Activated T-cell treated with anti-CD3 and anti-CD28 coated beads, Interleukin-2, amount 50 U/mL, for 24 hours (primary cell): ENCODE measurements at regions not wholly inside any gene's neighbourhood (a gene's known extent, or its start where the extent isn't known, plus 50 kb on each side); places are given as distances from the start of the nearest gene placed in this dataset.

Experiments used
- DNase-seq: peaks from one replicate; pipeline ENCODE4 v3.0.0-alpha.2; 2020
- H3K27ac Mint-ChIP-seq: 2 replicates; pipeline ENCODE4 v1.8.0; 2020; ENCODE audit warnings: mild to moderate bottlenecking, mixed read lengths
- H3K27me3 Mint-ChIP-seq: 2 replicates; pipeline ENCODE4 v1.8.0; 2020; ENCODE audit warnings: mixed read lengths
- H3K36me3 Mint-ChIP-seq: 2 replicates; pipeline ENCODE4 v1.8.0; 2020; ENCODE audit warnings: low read depth, mixed read lengths
- H3K4me1 Mint-ChIP-seq: 2 replicates; pipeline ENCODE4 v1.8.0; 2020; ENCODE audit warnings: low read depth, mixed read lengths
- H3K4me3 Mint-ChIP-seq: 2 replicates; pipeline ENCODE4 v1.8.0; 2020; ENCODE audit warnings: mild to moderate bottlenecking, moderate library complexity, mixed read lengths
- H3K9me3 Mint-ChIP-seq: 2 replicates; pipeline ENCODE4 v1.8.0; 2020; ENCODE audit warnings: mixed read lengths

- peaks cover 11% of the 10 kb centered on the region for H3K9me3 Mint-ChIP-seq
- no peaks in the 10 kb centered on the region for H3K27me3 Mint-ChIP-seq
- no peak overlapping the region for H3K27ac Mint-ChIP-seq
- H3K4me1 Mint-ChIP-seq = no peaks in the 10 kb centered on the region
- no peak overlapping the region for H3K4me3 Mint-ChIP-seq
- no peak for DNase-seq
- no peaks in the 10 kb centered on the region for H3K36me3 Mint-ChIP-seq
Observed at GRCh38 chr12:114986849-114987248, 302.9 kb upstream of the TBX3 start.

GRCh38 chr12:114986178-114986714 is 302.3 kb upstream of the TBX3 start:
- Mint-ChIP-seq H3K4me3 (no peak overlapping the region), H3K36me3 (no peaks in the 10 kb centered on the region)

GRCh38 chr12:114984634-114985061 is 300.7 kb upstream of the TBX3 start:
- H3K27ac Mint-ChIP-seq = no peak overlapping the region
- peaks cover 16% of the 10 kb centered on the region for H3K9me3 Mint-ChIP-seq
- no peak for DNase-seq
- H3K4me1 Mint-ChIP-seq = no peaks in the 10 kb centered on the region
- no peak overlapping the region for H3K4me3 Mint-ChIP-seq
- no peaks in the 10 kb centered on the region for H3K36me3 Mint-ChIP-seq
- no peaks in the 10 kb centered on the region for H3K27me3 Mint-ChIP-seq

More at GRCh38 chr12:114986178-114986714, 302.3 kb upstream of the TBX3 start:
- no peak for DNase-seq
- no peaks in the 10 kb centered on the region for H3K4me1 Mint-ChIP-seq
- no peak overlapping the region for H3K27ac Mint-ChIP-seq
- no peaks in the 10 kb centered on the region for H3K27me3 Mint-ChIP-seq
- peaks cover 13% of the 10 kb centered on the region for H3K9me3 Mint-ChIP-seq

- Mint-ChIP-seq H3K4me3 (no peak overlapping the region), H3K27ac (no peak overlapping the region), H3K27me3 (no peaks in the 10 kb centered on the region), H3K4me1 (no peaks in the 10 kb centered on the region), H3K36me3 (no peaks in the 10 kb centered on the region), H3K9me3 (peaks cover 15% of the 10 kb centered on the region)
- no peak for DNase-seq
Observed at GRCh38 chr12:114982760-114983159, 298.8 kb upstream of the TBX3 start.

- no peak overlapping the region for H3K27ac Mint-ChIP-seq
- H3K36me3 Mint-ChIP-seq = no peaks in the 10 kb centered on the region
- peaks cover 15% of the 10 kb centered on the region for H3K9me3 Mint-ChIP-seq
- no peak for DNase-seq
- H3K4me3 Mint-ChIP-seq = no peak overlapping the region
- no peaks in the 10 kb centered on the region for H3K4me1 Mint-ChIP-seq
- no peaks in the 10 kb centered on the region for H3K27me3 Mint-ChIP-seq
Observed at GRCh38 chr12:114981036-114981435, 297.1 kb upstream of the TBX3 start.

- DNase-seq = no peak
- H3K36me3 Mint-ChIP-seq = no peaks in the 10 kb centered on the region
- no peak overlapping the region for H3K27ac Mint-ChIP-seq
- H3K4me3 Mint-ChIP-seq = no peak overlapping the region
- H3K27me3 Mint-ChIP-seq = no peaks in the 10 kb centered on the region
- H3K9me3 Mint-ChIP-seq = peaks cover 12% of the 10 kb centered on the region
- H3K4me1 Mint-ChIP-seq = no peaks in the 10 kb centered on the region
Observed at GRCh38 chr12:114976959-114977358, 293.0 kb upstream of the TBX3 start.

GRCh38 chr12:114976372-114976771 is 292.4 kb upstream of the TBX3 start:
- no peaks in the 10 kb centered on the region for H3K36me3 Mint-ChIP-seq
- peaks cover 11% of the 10 kb centered on the region for H3K9me3 Mint-ChIP-seq
- H3K4me3 Mint-ChIP-seq = no peak overlapping the region
- H3K4me1 Mint-ChIP-seq = no peaks in the 10 kb centered on the region
- H3K27me3 Mint-ChIP-seq = no peaks in the 10 kb centered on the region
- H3K27ac Mint-ChIP-seq = no peak overlapping the region
- DNase-seq = no peak

- H3K9me3 Mint-ChIP-seq = peaks cover 6% of the 10 kb centered on the region
- DNase-seq = no peak
- no peak overlapping the region for H3K27ac Mint-ChIP-seq
- H3K27me3 Mint-ChIP-seq = no peaks in the 10 kb centered on the region
- H3K4me3 Mint-ChIP-seq = no peak overlapping the region
- no peaks in the 10 kb centered on the region for H3K36me3 Mint-ChIP-seq
- no peaks in the 10 kb centered on the region for H3K4me1 Mint-ChIP-seq
Observed at GRCh38 chr12:114975640-114976310, 291.8 kb upstream of the TBX3 start.

GRCh38 chr12:114974826-114975639 is 291.1 kb upstream of the TBX3 start:
- H3K27me3 Mint-ChIP-seq = no peaks in the 10 kb centered on the region
- no peak overlapping the region for H3K27ac Mint-ChIP-seq

GRCh38 chr12:114974333-114974732 is 290.4 kb upstream of the TBX3 start:
- DNase-seq = no peak
- Mint-ChIP-seq H3K4me1 (no peaks in the 10 kb centered on the region), H3K9me3 (peaks cover 6% of the 10 kb centered on the region), H3K36me3 (no peaks in the 10 kb centered on the region), H3K27ac (no peak overlapping the region), H3K4me3 (no peak overlapping the region), H3K27me3 (no peaks in the 10 kb centered on the region)

More at GRCh38 chr12:114974826-114975639, 291.1 kb upstream of the TBX3 start:
- H3K4me1 Mint-ChIP-seq = no peaks in the 10 kb centered on the region
- H3K4me3 Mint-ChIP-seq = no peak overlapping the region
- peaks cover 6% of the 10 kb centered on the region for H3K9me3 Mint-ChIP-seq
- DNase-seq = no peak
- H3K36me3 Mint-ChIP-seq = no peaks in the 10 kb centered on the region

- H3K36me3 Mint-ChIP-seq = no peaks in the 10 kb centered on the region
- H3K9me3 Mint-ChIP-seq = peaks cover 13% of the 10 kb centered on the region
- H3K4me3 Mint-ChIP-seq = no peak overlapping the region
- no peaks in the 10 kb centered on the region for H3K4me1 Mint-ChIP-seq
- no peaks in the 10 kb centered on the region for H3K27me3 Mint-ChIP-seq
- no peak overlapping the region for H3K27ac Mint-ChIP-seq
- no peak for DNase-seq
Observed at GRCh38 chr12:114968727-114969126, 284.8 kb upstream of the TBX3 start.

GRCh38 chr12:114967151-114967550 is 283.2 kb upstream of the TBX3 start:
- H3K9me3 Mint-ChIP-seq = peaks cover 7% of the 10 kb centered on the region
- no peak for DNase-seq
- H3K27ac Mint-ChIP-seq = no peak overlapping the region
- H3K27me3 Mint-ChIP-seq = no peaks in the 10 kb centered on the region
- H3K4me1 Mint-ChIP-seq = no peaks in the 10 kb centered on the region
- H3K36me3 Mint-ChIP-seq = no peaks in the 10 kb centered on the region
- no peak overlapping the region for H3K4me3 Mint-ChIP-seq

- Mint-ChIP-seq H3K4me3 (no peak overlapping the region), H3K36me3 (no peaks in the 10 kb centered on the region), H3K27ac (no peak overlapping the region), H3K27me3 (no peaks in the 10 kb centered on the region), H3K4me1 (no peaks in the 10 kb centered on the region), H3K9me3 (peaks cover 7% of the 10 kb centered on the region)
- DNase-seq = no peak
Observed at GRCh38 chr12:114964841-114965240, 280.9 kb upstream of the TBX3 start.

- H3K27me3 Mint-ChIP-seq = no peaks in the 10 kb centered on the region
- no peaks in the 10 kb centered on the region for H3K4me1 Mint-ChIP-seq
- H3K4me3 Mint-ChIP-seq = no peak overlapping the region
- H3K36me3 Mint-ChIP-seq = no peaks in the 10 kb centered on the region
- H3K9me3 Mint-ChIP-seq = peaks cover 7% of the 10 kb centered on the region
- no peak overlapping the region for H3K27ac Mint-ChIP-seq
- no peak for DNase-seq
Observed at GRCh38 chr12:114963846-114964245, 279.9 kb upstream of the TBX3 start.

GRCh38 chr12:114961491-114961890 is 277.5 kb upstream of the TBX3 start:
- Mint-ChIP-seq H3K27ac (no peak overlapping the region), H3K36me3 (no peaks in the 10 kb centered on the region), H3K4me3 (no peak overlapping the region), H3K4me1 (no peaks in the 10 kb centered on the region), H3K27me3 (no peaks in the 10 kb centered on the region), H3K9me3 (peaks cover 4% of the 10 kb centered on the region)
- DNase-seq = no peak
